Lower leg skin (tissue), 3 donors: ENCODE measurements at regions not wholly inside any gene's neighbourhood (a gene's known extent, or its start where the extent isn't known, plus 50 kb on each side); places are given as distances from the start of the nearest gene placed in this dataset.

Source experiments
- CTCF ChIP-seq, 3 donors: fragments of 450-650 bp; IDR thresholded peaks; one replicate each; pipeline ENCODE4 v1.5.1; 2016; ENCODE audit warnings: antibody characterized with exemption in 3 of 3, mild to moderate bottlenecking in 3 of 3, moderate library complexity in 2 of 3
- POLR2A ChIP-seq, 2 donors: fragments of 450-650 bp; IDR thresholded peaks; one replicate each; pipeline ENCODE4 v1.6.1; 2016 to 2017; ENCODE audit warnings: antibody characterized with exemption in 2 of 2, mild to moderate bottlenecking in 1 of 2, moderate library complexity in 1 of 2

GRCh38 chr16:79363035-79363434 lies 237.5 kb downstream of the MAF start:
- TF ChIP-seq CTCF (IDR thresholded peaks at IDR 0.05) (no peak), POLR2A (IDR thresholded peaks at IDR 0.05) (no peak)
